HCT116 (cell line): ENCODE measurements at regions not wholly inside any gene's neighbourhood (a gene's known extent, or its start where the extent isn't known, plus 50 kb on each side); places are given as distances from the start of the nearest gene placed in this dataset.

Experiments used
- ATAC-seq: fragments of 200-7000 bp; cut with Tn5 transposase; 2 replicates; pipeline ENCODE4 v1.9.1; 2020; ENCODE audit warnings: mild to moderate bottlenecking, moderate library complexity
- BruUV-seq: library from RNA; stranded (reverse); fragments of 400-500 nt; replicated peaks from 2 replicates; lab custom pipeline; 2021; lab: Mats Ljungman, UMichigan
- CTCF ChIA-PET: fragments of 300-600 bp; sonication (Branson Sonifier 250); formaldehyde crosslinking; loops from one replicate; lab custom pipeline; 2021; ENCODE audit warnings: antibody characterized with exemption; lab: Charles Lee
- POLR2A ChIA-PET: fragments of 300-600, 350-600 bp; sonication (Branson Sonifier 250); formaldehyde crosslinking; loops from one replicate; lab custom pipeline; 2021; ENCODE audit warnings: antibody characterized with exemption; lab: Charles Lee
- RAD21 ChIA-PET, 2 experiments: fragments of 300-600 bp; sonication (Branson Sonifier 250); formaldehyde crosslinking; loops; one replicate each; lab custom pipeline; 2023; ENCODE audit warnings: low total read pairs in 2 of 2; ENCODE audit not compliant: uncharacterized antibody in 2 of 2, unreplicated experiment in 2 of 2, low non-redundant PET in 1 of 2; lab: Charles Lee
- DNase-seq: peaks from one replicate; pipeline ENCODE4 v3.0.0-alpha.2; 2010; ENCODE audit warnings: low read depth, low spot score
- H2AFZ ChIP-seq: fragments of 200-600 bp; shearing (Covaris generic), sonication (generic); 2 replicates; pipeline ENCODE4 v1.6.1; 2017; ENCODE audit warnings: low read depth, mixed run types, mixed read lengths, antibody characterized with exemption, low read length; ENCODE audit not compliant: poor library complexity, severe bottlenecking
- H3K27ac ChIP-seq: 2 replicates; pipeline ENCODE4 v1.5.1; 2012; ENCODE audit warnings: low read depth, low read length
- H3K27me3 ChIP-seq: fragments of 200-600 bp; sonication (generic); 2 replicates; pipeline ENCODE4 v1.6.1; 2016; ENCODE audit warnings: mixed run types, low read length, mixed read lengths; ENCODE audit not compliant: insufficient read depth
- H3K36me3 ChIP-seq, 2 experiments: fragments of 200-500 bp in 1 of 2; fragments of 200-600 bp in 1 of 2; sonication (Bioruptor generic) in 1 of 2; sonication (generic) in 1 of 2; 2 replicates each; pipeline versions ENCODE4 v1.5.1 to v1.6.1; 2014 to 2016; ENCODE audit warnings: low read length in 2 of 2, inconsistent platforms in 1 of 2, mixed read lengths in 1 of 2, mixed run types in 1 of 2; ENCODE audit not compliant: insufficient read depth in 2 of 2, control insufficient read depth in 1 of 2
- H3K4me1 ChIP-seq, 2 experiments: fragments of 200-600 bp in 1 of 2; sonication (generic) in 1 of 2; 2 replicates each; pipeline versions ENCODE4 v1.5.1 to v1.6.1; 2012 to 2017; ENCODE audit warnings: low read length in 2 of 2, inconsistent platforms in 1 of 2, mild to moderate bottlenecking in 1 of 2, mixed read lengths in 1 of 2, mixed run types in 1 of 2, moderate library complexity in 1 of 2; ENCODE audit not compliant: insufficient read depth in 2 of 2, control insufficient read depth in 1 of 2
- H3K4me2 ChIP-seq: fragments of 200-600 bp; sonication (generic); 2 replicates; pipeline ENCODE4 v1.6.1; 2017; ENCODE audit warnings: mixed run types, low read length, mixed read lengths
- H3K4me3 ChIP-seq, 2 experiments: fragments of 200-600 bp in 1 of 2; sonication (generic) in 1 of 2; replicated peaks in 1 of 2; 2 replicates each; pipeline ENCODE4 v1.5.1; 2011 to 2016; ENCODE audit warnings: low read length in 2 of 2, control low read depth in 1 of 2, low read depth in 1 of 2, mild to moderate bottlenecking in 1 of 2, mixed read lengths in 1 of 2, mixed run types in 1 of 2
- H3K79me2 ChIP-seq: fragments of 200-600 bp; sonication (generic); 2 replicates; pipeline ENCODE4 v1.6.1; 2017; ENCODE audit warnings: mild to moderate bottlenecking, mixed run types, low read length, moderate library complexity, mixed read lengths; ENCODE audit not compliant: insufficient read depth
- H3K9ac ChIP-seq: fragments of 200-600 bp; sonication (generic); 2 replicates; pipeline ENCODE4 v1.6.1; 2016; ENCODE audit warnings: low read length, mixed read lengths
- H3K9me2 ChIP-seq: fragments of 200-600 bp; sonication (generic), shearing (Covaris generic); 2 replicates; pipeline ENCODE4 v1.6.1; 2017; ENCODE audit warnings: mixed run types, mild to moderate bottlenecking, moderate library complexity; ENCODE audit not compliant: insufficient read depth
- H3K9me3 ChIP-seq, 2 experiments: fragments of 200-500 bp in 1 of 2; fragments of 200-600 bp in 1 of 2; sonication (Bioruptor generic) in 1 of 2; sonication (generic) in 1 of 2; 2 replicates each; pipeline ENCODE4 v1.6.1; 2014 to 2017; ENCODE audit warnings: low read length in 2 of 2, mixed read lengths in 2 of 2, inconsistent platforms in 1 of 2, low read depth in 1 of 2, mild to moderate bottlenecking in 1 of 2, mixed run types in 1 of 2, moderate library complexity in 1 of 2; ENCODE audit not compliant: control insufficient read depth in 1 of 2, insufficient read depth in 1 of 2
- H4K20me1 ChIP-seq: fragments of 200-600 bp; sonication (generic), shearing (Covaris generic); 2 replicates; pipeline ENCODE4 v1.6.1; 2017; ENCODE audit warnings: mixed run types, mild to moderate bottlenecking, moderate library complexity; ENCODE audit not compliant: insufficient read depth
- CBX3 ChIP-seq: IDR thresholded peaks from 2 replicates; pipeline ENCODE4 v1.6.1; 2012; ENCODE audit warnings: low read depth
- FOSL1 ChIP-seq: IDR thresholded peaks from 2 replicates; pipeline ENCODE4 v1.6.1; 2012; ENCODE audit warnings: low read depth
- POLR2A ChIP-seq: IDR thresholded peaks from 2 replicates; pipeline ENCODE4 v1.7.0; 2011; ENCODE audit warnings: borderline replicate concordance; ENCODE audit not compliant: insufficient read depth, insufficient read length; ENCODE audit errors: extremely low read depth
- POLR2AphosphoS5 ChIP-seq: IDR thresholded peaks from 2 replicates; pipeline ENCODE4 v1.6.1; 2011; ENCODE audit warnings: mild to moderate bottlenecking, low read depth, low read length, moderate library complexity
- RAD21 ChIP-seq: IDR thresholded peaks from 2 replicates; pipeline ENCODE4 v1.6.1; 2012; ENCODE audit warnings: low read depth, mild to moderate bottlenecking
- SP1 ChIP-seq: IDR thresholded peaks from 2 replicates; pipeline ENCODE4 v1.6.1; 2012; ENCODE audit warnings: low read depth
- SRF ChIP-seq: IDR thresholded peaks from 2 replicates; pipeline ENCODE4 v1.6.1; 2012; ENCODE audit warnings: low read depth
- ZNF274 ChIP-seq: fragments of 200-500 bp; sonication (Bioruptor generic); IDR thresholded peaks from 2 replicates; pipeline ENCODE4 v1.6.1; 2014; ENCODE audit warnings: mild to moderate bottlenecking, low read depth, low read length, inconsistent platforms
- intact Hi-C: fragments of 100-400 bp; cut with micrococcal nuclease; formaldehyde crosslinking; loops from 2 replicates; pipeline ENCODE4 v1.10.0; 2022
- TF ChIP-seq, protein P1 (sequence below): IDR thresholded peaks from 2 replicates; pipeline ENCODE4 v1.6.1; 2012
- TF ChIP-seq, protein P2 (sequence below): IDR thresholded peaks from 2 replicates; pipeline ENCODE4 v1.6.1; 2012; ENCODE audit warnings: low read depth
- TF ChIP-seq, protein P3 (sequence below): IDR thresholded peaks from 2 replicates; pipeline ENCODE4 v1.6.1; 2011; ENCODE audit warnings: mild to moderate bottlenecking, low read length, moderate library complexity; ENCODE audit not compliant: insufficient replicate concordance; ENCODE audit errors: extremely low read depth

DNA sequence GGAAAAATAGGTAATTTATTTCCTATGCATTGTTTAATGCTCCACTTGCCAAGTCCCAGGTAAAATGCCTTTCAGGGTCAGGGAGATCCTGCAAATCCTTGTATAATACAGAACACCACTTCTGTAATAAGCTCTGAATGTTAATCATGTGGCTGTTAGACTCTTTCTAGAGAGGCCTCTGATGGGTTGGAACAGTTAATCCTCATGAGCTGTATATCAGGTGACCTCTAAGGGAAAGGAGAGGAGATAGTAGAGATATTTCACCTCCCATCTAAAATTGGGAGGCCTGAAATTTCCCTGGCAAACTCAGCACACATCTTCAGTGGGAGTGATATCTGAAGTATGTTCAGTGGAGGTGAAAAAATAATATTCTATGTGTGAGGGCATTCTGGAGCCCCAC, 210.6 kb upstream of the WDFY3 start:
- CTCF ChIA-PET = no interaction called here
- H3K4me2 ChIP-seq = no peak overlapping the region
- H2AFZ ChIP-seq = no peak overlapping the region
- no peaks in the 10 kb centered on the region for H3K79me2 ChIP-seq
- POLR2A ChIA-PET = no interaction called here
- no peaks in the 10 kb centered on the region for H3K27me3 ChIP-seq
- no peak overlapping the region for H3K4me3 ChIP-seq
- no TSS peak for BruUV-seq
- TF ChIP-seq FOSL1 (no peak), POLR2A (no peak), SP1 (no peak), SRF (no peak), RAD21 (no peak), ZNF274 (no peak), POLR2AphosphoS5 (no peak), CBX3 (no peak)
- TF ChIP-seq, protein P1, sequence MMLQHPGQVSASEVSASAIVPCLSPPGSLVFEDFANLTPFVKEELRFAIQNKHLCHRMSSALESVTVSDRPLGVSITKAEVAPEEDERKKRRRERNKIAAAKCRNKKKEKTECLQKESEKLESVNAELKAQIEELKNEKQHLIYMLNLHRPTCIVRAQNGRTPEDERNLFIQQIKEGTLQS = no peak
- TF ChIP-seq, protein P2, sequence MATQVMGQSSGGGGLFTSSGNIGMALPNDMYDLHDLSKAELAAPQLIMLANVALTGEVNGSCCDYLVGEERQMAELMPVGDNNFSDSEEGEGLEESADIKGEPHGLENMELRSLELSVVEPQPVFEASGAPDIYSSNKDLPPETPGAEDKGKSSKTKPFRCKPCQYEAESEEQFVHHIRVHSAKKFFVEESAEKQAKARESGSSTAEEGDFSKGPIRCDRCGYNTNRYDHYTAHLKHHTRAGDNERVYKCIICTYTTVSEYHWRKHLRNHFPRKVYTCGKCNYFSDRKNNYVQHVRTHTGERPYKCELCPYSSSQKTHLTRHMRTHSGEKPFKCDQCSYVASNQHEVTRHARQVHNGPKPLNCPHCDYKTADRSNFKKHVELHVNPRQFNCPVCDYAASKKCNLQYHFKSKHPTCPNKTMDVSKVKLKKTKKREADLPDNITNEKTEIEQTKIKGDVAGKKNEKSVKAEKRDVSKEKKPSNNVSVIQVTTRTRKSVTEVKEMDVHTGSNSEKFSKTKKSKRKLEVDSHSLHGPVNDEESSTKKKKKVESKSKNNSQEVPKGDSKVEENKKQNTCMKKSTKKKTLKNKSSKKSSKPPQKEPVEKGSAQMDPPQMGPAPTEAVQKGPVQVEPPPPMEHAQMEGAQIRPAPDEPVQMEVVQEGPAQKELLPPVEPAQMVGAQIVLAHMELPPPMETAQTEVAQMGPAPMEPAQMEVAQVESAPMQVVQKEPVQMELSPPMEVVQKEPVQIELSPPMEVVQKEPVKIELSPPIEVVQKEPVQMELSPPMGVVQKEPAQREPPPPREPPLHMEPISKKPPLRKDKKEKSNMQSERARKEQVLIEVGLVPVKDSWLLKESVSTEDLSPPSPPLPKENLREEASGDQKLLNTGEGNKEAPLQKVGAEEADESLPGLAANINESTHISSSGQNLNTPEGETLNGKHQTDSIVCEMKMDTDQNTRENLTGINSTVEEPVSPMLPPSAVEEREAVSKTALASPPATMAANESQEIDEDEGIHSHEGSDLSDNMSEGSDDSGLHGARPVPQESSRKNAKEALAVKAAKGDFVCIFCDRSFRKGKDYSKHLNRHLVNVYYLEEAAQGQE = no peak
- TF ChIP-seq, protein P3, sequence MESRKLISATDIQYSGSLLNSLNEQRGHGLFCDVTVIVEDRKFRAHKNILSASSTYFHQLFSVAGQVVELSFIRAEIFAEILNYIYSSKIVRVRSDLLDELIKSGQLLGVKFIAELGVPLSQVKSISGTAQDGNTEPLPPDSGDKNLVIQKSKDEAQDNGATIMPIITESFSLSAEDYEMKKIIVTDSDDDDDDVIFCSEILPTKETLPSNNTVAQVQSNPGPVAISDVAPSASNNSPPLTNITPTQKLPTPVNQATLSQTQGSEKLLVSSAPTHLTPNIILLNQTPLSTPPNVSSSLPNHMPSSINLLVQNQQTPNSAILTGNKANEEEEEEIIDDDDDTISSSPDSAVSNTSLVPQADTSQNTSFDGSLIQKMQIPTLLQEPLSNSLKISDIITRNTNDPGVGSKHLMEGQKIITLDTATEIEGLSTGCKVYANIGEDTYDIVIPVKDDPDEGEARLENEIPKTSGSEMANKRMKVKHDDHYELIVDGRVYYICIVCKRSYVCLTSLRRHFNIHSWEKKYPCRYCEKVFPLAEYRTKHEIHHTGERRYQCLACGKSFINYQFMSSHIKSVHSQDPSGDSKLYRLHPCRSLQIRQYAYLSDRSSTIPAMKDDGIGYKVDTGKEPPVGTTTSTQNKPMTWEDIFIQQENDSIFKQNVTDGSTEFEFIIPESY = no peak
- TF ChIP-seq, all 23 proteins: peak for 0
- H4K20me1 ChIP-seq = no peaks in the 10 kb centered on the region
- H3K36me3 ChIP-seq = no peaks in the 10 kb centered on the region
- no peaks in the 10 kb centered on the region for H3K9me3 ChIP-seq
- no peak overlapping the region for H3K27ac ChIP-seq
- H3K4me1 ChIP-seq = no peaks in the 10 kb centered on the region
- no peaks in the 10 kb centered on the region for H3K9me2 ChIP-seq
- DNase-seq = no peak
- ATAC-seq = no peak
- H3K9ac ChIP-seq = no peak overlapping the region
- RAD21 ChIA-PET = no interaction called here
- intact Hi-C loops = no loop called here
